Neural cell (in vitro differentiated cells): ENCODE measurements at regions not wholly inside any gene's neighbourhood (a gene's known extent, or its start where the extent isn't known, plus 50 kb on each side); places are given as distances from the start of the nearest gene placed in this dataset.

Experiments used
- H2AFZ ChIP-seq: fragments of 200-600, 300-800 bp; sonication (generic), shearing (Covaris generic); 2 replicates; pipeline ENCODE4 v1.6.0; 2014; ENCODE audit warnings: low read depth, mild to moderate bottlenecking, antibody characterized with exemption, low read length, moderate library complexity
- H3F3A ChIP-seq: fragments of 200-600 bp; shearing (Covaris generic); 2 replicates; pipeline ENCODE4 v1.6.1; 2016; ENCODE audit warnings: mild to moderate bottlenecking, moderate library complexity, mixed read lengths, antibody characterized with exemption, low read length; ENCODE audit not compliant: insufficient read depth, poor library complexity, severe bottlenecking
- H3K27ac ChIP-seq: fragments of 200-600, 300-800 bp; sonication (generic), shearing (Covaris generic); 2 replicates; pipeline ENCODE4 v1.5.1; 2014; ENCODE audit warnings: mild to moderate bottlenecking, low read length, moderate library complexity
- H3K27me3 ChIP-seq: fragments of 300-800, 200-600 bp; sonication (generic), shearing (Covaris generic); 2 replicates; pipeline ENCODE4 v1.6.0; 2014; ENCODE audit warnings: mild to moderate bottlenecking, low read depth, low read length, moderate library complexity; ENCODE audit not compliant: insufficient read depth
- H3K36me3 ChIP-seq: fragments of 300-800, 200-600 bp; sonication (generic), shearing (Covaris generic); 2 replicates; pipeline ENCODE4 v1.5.1; 2014; ENCODE audit warnings: mild to moderate bottlenecking, antibody characterized with exemption, low read length, moderate library complexity; ENCODE audit not compliant: insufficient read depth
- H3K4me2 ChIP-seq: fragments of 300-800, 200-600 bp; sonication (generic), shearing (Covaris generic); 2 replicates; pipeline ENCODE4 v1.6.0; 2014; ENCODE audit warnings: mild to moderate bottlenecking, low read length
- H3K4me3 ChIP-seq: fragments of 300-800, 200-600 bp; sonication (generic), shearing (Covaris generic); 2 replicates; pipeline ENCODE4 v1.5.1; 2014; ENCODE audit warnings: mild to moderate bottlenecking, low read length, moderate library complexity
- H3K79me2 ChIP-seq: fragments of 200-600 bp; shearing (Covaris generic); replicated peaks from 2 replicates; pipeline ENCODE4 v1.6.0; 2014; ENCODE audit warnings: mild to moderate bottlenecking, low read length, moderate library complexity; ENCODE audit not compliant: insufficient read depth
- H3K9ac ChIP-seq: fragments of 300-800, 200-600 bp; sonication (generic), shearing (Covaris generic); 2 replicates; pipeline ENCODE4 v1.6.1; 2016; ENCODE audit warnings: mild to moderate bottlenecking, low read length, mixed read lengths
- H3K9me2 ChIP-seq: fragments of 200-600 bp; shearing (Covaris generic); 2 replicates; pipeline ENCODE4 v1.6.1; 2016; ENCODE audit warnings: mild to moderate bottlenecking, low read length, mixed read lengths; ENCODE audit not compliant: insufficient read depth
- H3K9me3 ChIP-seq: fragments of 200-600, 300-800 bp; sonication (generic), shearing (Covaris generic); 2 replicates; pipeline ENCODE4 v1.6.1; 2016; ENCODE audit warnings: mild to moderate bottlenecking, mixed run types, low read length, moderate library complexity, mixed read lengths
- H4K20me1 ChIP-seq: fragments of 200-600 bp; shearing (Covaris generic); 2 replicates; pipeline ENCODE4 v1.6.1; 2016; ENCODE audit warnings: mild to moderate bottlenecking, mixed run types; ENCODE audit not compliant: insufficient read depth
- CTCF ChIP-seq: fragments of 450-650 bp; IDR thresholded peaks from 2 replicates; pipeline ENCODE4 v1.5.1; 2014; ENCODE audit warnings: antibody characterized with exemption, mild to moderate bottlenecking, moderate library complexity; ENCODE audit not compliant: poor library complexity, severe bottlenecking
- EP300 ChIP-seq: fragments of 450-650 bp; conservative IDR thresholded peaks from 2 replicates; pipeline ENCODE4 v1.6.1; 2014; ENCODE audit warnings: antibody characterized with exemption, mild to moderate bottlenecking, moderate library complexity; ENCODE audit not compliant: poor library complexity, severe bottlenecking
- EZH2 ChIP-seq: fragments of 200-600, 300-800 bp; shearing (Covaris generic), sonication (generic); IDR thresholded peaks from 2 replicates; pipeline ENCODE4 v1.6.1; 2014; ENCODE audit warnings: antibody characterized with exemption, low read length, borderline replicate concordance, mild to moderate bottlenecking; ENCODE audit not compliant: insufficient read depth, poor library complexity, severe bottlenecking
- MXI1 ChIP-seq: fragments of 450-650 bp; conservative IDR thresholded peaks from 2 replicates; pipeline ENCODE4 v1.6.1; 2014; ENCODE audit warnings: antibody characterized with exemption, mild to moderate bottlenecking; ENCODE audit not compliant: poor library complexity, severe bottlenecking
- POLR2AphosphoS5 ChIP-seq: IDR thresholded peaks from 2 replicates; pipeline ENCODE4 v1.6.1; 2012
- RAD21 ChIP-seq: fragments of 450-650 bp; conservative IDR thresholded peaks from 2 replicates; pipeline ENCODE4 v1.6.1; 2014; ENCODE audit warnings: antibody characterized with exemption, mild to moderate bottlenecking, moderate library complexity
- REST ChIP-seq: IDR thresholded peaks from 2 replicates; pipeline ENCODE4 v1.6.1; 2012; ENCODE audit warnings: borderline replicate concordance
- SMC3 ChIP-seq: fragments of 450-650 bp; conservative IDR thresholded peaks from 2 replicates; pipeline ENCODE4 v1.6.1; 2014; ENCODE audit warnings: antibody characterized with exemption, mild to moderate bottlenecking, moderate library complexity; ENCODE audit not compliant: poor library complexity
- TAF1 ChIP-seq: IDR thresholded peaks from 2 replicates; pipeline ENCODE4 v1.6.1; 2012; ENCODE audit warnings: low read depth

GRCh38 chr6:134756374-134757025, 193.4 kb downstream of the ALDH8A1 start:
- H3K27me3 ChIP-seq: no peaks in the 10 kb centered on the region
- H3K9me3 ChIP-seq: no peaks in the 10 kb centered on the region
- H3K27ac ChIP-seq: no peak overlapping the region
- no peaks in the 10 kb centered on the region for H3K36me3 ChIP-seq
- no peak for TF ChIP-seq CTCF
- no peak for TF ChIP-seq EZH2
- no peak for TF ChIP-seq TAF1
- no peak for TF ChIP-seq SMC3
- no peak for TF ChIP-seq EP300
- no peak for TF ChIP-seq RAD21
- no peak for TF ChIP-seq POLR2AphosphoS5
- TF ChIP-seq MXI1: no peak
- H3K9me2 ChIP-seq: no peaks in the 10 kb centered on the region
- H3K79me2 ChIP-seq: no peaks in the 10 kb centered on the region
- no peak overlapping the region for H2AFZ ChIP-seq
- H4K20me1 ChIP-seq: no peaks in the 10 kb centered on the region
- no peak overlapping the region for H3K4me3 ChIP-seq
- H3F3A ChIP-seq: no peaks in the 10 kb centered on the region
- H3K9ac ChIP-seq: no peak overlapping the region
- H3K4me2 ChIP-seq: no peak overlapping the region

- H3K27me3 ChIP-seq: no peaks in the 10 kb centered on the region
- H3K36me3 ChIP-seq: no peaks in the 10 kb centered on the region
- H3K4me3 ChIP-seq: no peak overlapping the region
- H3K4me2 ChIP-seq: no peak overlapping the region
- TF ChIP-seq REST (no peak), TAF1 (no peak), RAD21 (no peak)
- H3F3A ChIP-seq: no peaks in the 10 kb centered on the region
- H3K9me2 ChIP-seq: no peaks in the 10 kb centered on the region
- no peaks in the 10 kb centered on the region for H3K9me3 ChIP-seq
- no peak overlapping the region for H3K27ac ChIP-seq
- no peaks in the 10 kb centered on the region for H3K79me2 ChIP-seq
- no peak overlapping the region for H3K9ac ChIP-seq
- no peak overlapping the region for H2AFZ ChIP-seq
- no peaks in the 10 kb centered on the region for H4K20me1 ChIP-seq
These were observed 195.7 kb downstream of the ALDH8A1 start for GRCh38 chr6:134754013-134754690.
